AG09319 (cell line): ENCODE measurements at regions not wholly inside any gene's neighbourhood (a gene's known extent, or its start where the extent isn't known, plus 50 kb on each side); places are given as distances from the start of the nearest gene placed in this dataset.

Experiments
- DNase-seq: peaks from one replicate; pipeline ENCODE4 v3.0.0-alpha.2; 2010; ENCODE audit warnings: low read depth; ENCODE audit errors: extremely low read depth
- CTCF ChIP-seq: IDR thresholded peaks from 2 replicates; pipeline ENCODE4 v1.5.1; 2011; ENCODE audit warnings: low read depth, mild to moderate bottlenecking, inconsistent platforms, low read length, moderate library complexity

- no peak for DNase-seq
- TF ChIP-seq CTCF: no peak
Observed at GRCh38 chr6:125477156-125477555, 175.4 kb upstream of the HDDC2 start.

- no peak for TF ChIP-seq CTCF
- DNase-seq: no peak
Observed at GRCh38 chr6:125477844-125478243, 176.1 kb upstream of the HDDC2 start.

- DNase-seq: no peak
- no peak for TF ChIP-seq CTCF
Observed at GRCh38 chr6:125480146-125480545, 178.4 kb upstream of the HDDC2 start.

- DNase-seq: no peak
- TF ChIP-seq CTCF: no peak
Observed at GRCh38 chr6:125480571-125480970, 178.8 kb upstream of the HDDC2 start.

GRCh38 chr6:125481056-125481455 is 179.3 kb upstream of the HDDC2 start:
- no peak for TF ChIP-seq CTCF
- DNase-seq: no peak

- DNase-seq: no peak
- TF ChIP-seq CTCF: no peak
Observed at GRCh38 chr6:125485757-125486156, 184.0 kb upstream of the HDDC2 start.

GRCh38 chr6:125486881-125487280 is 185.1 kb upstream of the HDDC2 start:
- TF ChIP-seq CTCF: no peak
- DNase-seq: no peak
